HG02588 (cell line): ENCODE measurements at regions not wholly inside any gene's neighbourhood (a gene's known extent, or its start where the extent isn't known, plus 50 kb on each side); places are given as distances from the start of the nearest gene placed in this dataset.
"Not testable (repeated sequence)": the region's sequence is repeated elsewhere in the genome, so short reads cannot be mapped to it uniquely, and the experiment has no call there.

Experiments
- ATAC-seq: cut with Tn5 transposase; IDR thresholded peaks from one replicate; pipeline ENCODE4 v1.9.1; 2021; ENCODE audit warnings: mild to moderate bottlenecking, moderate library complexity; ENCODE audit not compliant: unreplicated experiment

GRCh38 chr3:39651993-39652739 lies 157.2 kb upstream of the MYRIP start:
- ATAC-seq: no peak

- not testable (repeated sequence) for ATAC-seq
Measured at GRCh38 chr3:39655718-39656117, 153.7 kb upstream of the MYRIP start.

- ATAC-seq: no peak
Measured at GRCh38 chr3:39657075-39657474, 152.3 kb upstream of the MYRIP start.

- ATAC-seq: no peak
Measured at GRCh38 chr3:39657775-39658174, 151.6 kb upstream of the MYRIP start.

GRCh38 chr3:39664931-39665330 lies 144.5 kb upstream of the MYRIP start:
- no peak for ATAC-seq

- ATAC-seq: no peak
Measured at GRCh38 chr3:39665441-39665840, 144.0 kb upstream of the MYRIP start.

- no peak for ATAC-seq
Measured at GRCh38 chr3:39668420-39668819, 141.0 kb upstream of the MYRIP start.

GRCh38 chr3:39671116-39671515 lies 138.3 kb upstream of the MYRIP start:
- no peak for ATAC-seq

GRCh38 chr3:39671600-39671999 lies 137.8 kb upstream of the MYRIP start:
- no peak for ATAC-seq

- ATAC-seq: no peak
Measured at GRCh38 chr3:39705351-39705900, 104.0 kb upstream of the MYRIP start.

- ATAC-seq: peak; percentile 62
Measured at GRCh38 chr3:39707314-39707909, 102.0 kb upstream of the MYRIP start.

GRCh38 chr3:39712413-39713048 lies 96.9 kb upstream of the MYRIP start:
- no peak for ATAC-seq

- not testable (repeated sequence) for ATAC-seq
Measured at GRCh38 chr3:39713341-39713740, 96.1 kb upstream of the MYRIP start.

GRCh38 chr3:39716849-39717248 lies 92.6 kb upstream of the MYRIP start:
- no peak for ATAC-seq

GRCh38 chr3:39718674-39719595 lies 90.5 kb upstream of the MYRIP start:
- ATAC-seq: no peak

GRCh38 chr3:39721076-39721475 lies 88.3 kb upstream of the MYRIP start:
- no peak for ATAC-seq

- no peak for ATAC-seq
Measured at GRCh38 chr3:39724233-39724846, 85.1 kb upstream of the MYRIP start.

- no peak for ATAC-seq
Measured at GRCh38 chr3:39725321-39725720, 84.1 kb upstream of the MYRIP start.

GRCh38 chr3:39727415-39727814 lies 82.0 kb upstream of the MYRIP start:
- ATAC-seq: no peak

- ATAC-seq: no peak
Measured at GRCh38 chr3:39733804-39734203, 75.6 kb upstream of the MYRIP start.
